Caki2 (cell line): ENCODE measurements at regions not wholly inside any gene's neighbourhood (a gene's known extent, or its start where the extent isn't known, plus 50 kb on each side); places are given as distances from the start of the nearest gene placed in this dataset.

Experiments used
- DNase-seq: peaks from one replicate; pipeline ENCODE4 v3.0.0-alpha.2; 2015; ENCODE audit warnings: low read depth
- in situ Hi-C: cut with HindIII; loops from 2 replicates; pipeline ENCODE4 v1.10.0; 2016; ENCODE audit warnings: low sequenced_read_pairs, low pct_unique_long_range_greater_than_20kb, mixed read lengths

GRCh38 chr9:16120231-16120641 is 567.4 kb downstream of the CCDC171 start:
- DNase-seq, result peak; percentile 95

DNA sequence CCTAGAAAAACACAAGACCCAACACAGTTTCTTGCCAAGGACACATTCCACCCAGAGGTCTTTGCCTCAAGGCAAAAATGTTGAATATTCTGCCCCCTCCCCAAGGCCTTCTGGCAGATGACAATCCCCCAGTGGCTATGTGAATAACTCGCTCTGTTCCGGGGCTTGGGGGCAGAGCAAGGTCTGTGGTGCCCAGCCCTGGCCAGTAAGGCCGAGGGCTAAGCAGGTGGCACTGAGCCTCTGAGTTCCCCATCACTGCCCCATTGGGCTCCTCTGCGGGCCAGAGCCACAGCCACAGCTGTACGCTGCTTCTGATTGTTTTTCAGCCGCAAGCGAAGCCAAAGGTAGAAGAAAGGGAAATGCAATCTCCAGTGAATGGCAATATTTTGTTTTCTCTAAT is 567.9 kb downstream of the CCDC171 start:
- DNase-seq, result no peak
- in situ Hi-C loops, result no loop called here

More at GRCh38 chr9:16120231-16120641, 567.4 kb downstream of the CCDC171 start:
- in situ Hi-C loops, result no loop called here

GRCh38 chr9:16121168-16121567 is 568.3 kb downstream of the CCDC171 start:
- in situ Hi-C loops, result no loop called here
- no peak for DNase-seq

DNA sequence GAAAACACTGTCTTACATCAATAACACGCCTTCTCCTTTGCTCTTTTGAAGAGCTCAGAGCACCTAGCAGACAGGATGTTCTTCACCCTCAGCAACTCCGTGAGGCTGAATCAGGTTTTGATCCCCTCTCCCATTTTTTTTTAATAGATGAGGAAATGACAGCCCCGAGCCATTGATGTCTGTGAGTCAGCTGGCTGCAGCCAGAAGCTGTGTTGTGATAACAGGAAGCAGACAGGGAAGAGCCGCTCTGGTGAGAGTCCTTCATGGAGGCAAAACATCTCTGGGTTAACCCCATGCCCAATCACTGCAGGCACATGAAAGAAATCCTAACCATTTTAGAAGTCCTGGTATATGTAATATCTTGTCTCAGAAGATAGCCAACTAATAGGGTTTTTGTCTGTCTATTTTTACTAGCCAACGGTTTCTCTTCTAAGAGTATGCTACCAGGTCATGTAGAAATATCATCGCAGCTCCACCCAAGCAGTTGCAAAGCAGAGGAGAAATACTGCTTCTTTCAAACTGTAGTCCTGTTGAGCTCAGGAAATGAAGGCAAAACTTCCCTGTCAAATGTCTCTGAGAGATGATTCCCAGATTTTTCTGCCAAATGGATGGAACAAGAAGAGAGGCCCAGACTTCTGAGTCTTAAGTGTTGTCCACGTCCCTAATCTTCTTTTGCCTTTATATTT is 568.9 kb downstream of the CCDC171 start:
- in situ Hi-C loops, result no loop called here
- DNase-seq, result no peak

DNA sequence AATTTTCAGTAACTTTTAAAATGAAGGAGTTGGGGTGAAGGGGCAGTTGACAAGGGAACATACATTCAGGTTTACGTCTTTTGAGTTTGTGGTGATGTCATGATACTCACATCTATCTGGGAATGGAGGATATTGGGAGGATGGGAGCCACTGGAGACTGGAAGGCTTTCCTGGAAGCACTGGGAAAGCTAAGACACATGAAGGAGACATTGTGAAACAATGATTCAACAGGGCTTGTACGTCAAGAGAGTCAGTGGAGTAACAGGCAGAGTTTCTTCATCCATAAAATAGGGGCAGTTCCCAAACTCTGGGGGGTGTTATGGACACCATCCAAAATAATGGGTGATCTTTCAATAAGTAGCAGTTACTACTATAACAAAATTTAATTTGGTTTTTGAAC is 572.8 kb downstream of the CCDC171 start:
- no peak for DNase-seq
- in situ Hi-C loops, result no loop called here

GRCh38 chr9:16126042-16126441 is 573.2 kb downstream of the CCDC171 start:
- in situ Hi-C loops, result no loop called here
- peak; percentile 23 for DNase-seq

DNA sequence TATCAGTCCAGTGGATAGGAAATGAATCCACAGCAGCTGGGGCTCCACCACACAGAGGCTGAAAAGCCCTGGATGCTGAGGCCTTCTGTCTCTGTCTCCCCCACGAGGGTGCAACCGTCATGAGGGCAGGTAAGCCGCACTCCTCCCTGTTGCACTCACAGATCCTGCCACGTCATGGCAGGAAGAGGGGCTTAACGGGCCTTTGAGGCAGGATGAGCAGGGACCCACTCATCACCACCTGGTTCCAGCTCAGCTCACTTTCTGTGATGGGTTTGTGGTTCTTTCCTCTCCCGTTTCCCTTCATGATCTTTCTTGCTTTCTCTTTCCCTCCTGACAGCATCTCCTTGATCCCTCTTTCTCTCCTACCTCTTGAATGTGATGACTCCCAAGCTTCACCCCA is 575.2 kb downstream of the CCDC171 start:
- in situ Hi-C loops, result no loop called here
- no peak for DNase-seq

- in situ Hi-C loops, result no loop called here
- no peak for DNase-seq
Observed at GRCh38 chr9:16131264-16131663, 578.4 kb downstream of the CCDC171 start.

DNA sequence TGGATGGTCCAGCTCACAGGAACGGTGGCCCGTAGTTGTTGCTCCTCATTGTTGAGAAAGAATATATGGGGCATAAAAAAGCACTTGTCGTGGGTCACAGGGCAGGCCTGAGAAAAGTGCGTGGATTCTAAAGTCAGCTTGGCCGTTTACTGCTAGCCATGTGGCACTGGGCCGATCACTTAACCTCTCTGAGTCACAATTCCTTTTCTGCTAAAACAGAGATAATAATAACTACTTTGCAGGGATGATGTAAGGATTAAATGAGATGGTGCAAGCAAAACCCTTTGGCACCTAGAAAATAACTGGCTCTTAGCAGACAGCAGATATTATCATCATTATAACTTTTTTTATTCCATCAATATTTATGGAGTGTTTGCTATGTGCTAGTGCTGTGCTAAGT is 579.7 kb downstream of the CCDC171 start:
- in situ Hi-C loops, result no loop called here

DNA sequence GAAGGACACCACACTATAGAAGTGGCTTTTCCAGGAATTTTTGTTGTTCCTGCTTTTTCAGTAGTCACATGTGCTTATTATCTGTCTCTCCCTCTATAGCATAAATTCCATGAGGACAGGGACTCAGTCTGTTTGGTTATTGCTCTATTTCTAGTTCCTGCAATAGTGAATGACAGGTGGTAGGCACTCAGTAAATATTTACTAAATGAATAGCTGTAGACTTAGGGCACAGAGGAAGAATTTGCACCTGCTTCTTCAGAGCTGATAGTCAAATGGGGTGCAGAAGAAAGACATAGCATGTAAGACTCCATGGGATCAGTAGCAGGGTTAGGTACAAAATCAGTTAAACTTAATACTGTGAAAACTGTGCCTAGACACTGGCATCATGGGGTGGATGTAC is 580.2 kb downstream of the CCDC171 start:
- DNase-seq, result no peak
- in situ Hi-C loops, result no loop called here

More for the DNA sequence above, 579.7 kb downstream of the CCDC171 start:
- DNase-seq, result no peak

- DNase-seq, result peak; percentile 93
- in situ Hi-C loops, result no loop called here
Observed at GRCh38 chr9:16133556-16134227, 580.8 kb downstream of the CCDC171 start.

DNA sequence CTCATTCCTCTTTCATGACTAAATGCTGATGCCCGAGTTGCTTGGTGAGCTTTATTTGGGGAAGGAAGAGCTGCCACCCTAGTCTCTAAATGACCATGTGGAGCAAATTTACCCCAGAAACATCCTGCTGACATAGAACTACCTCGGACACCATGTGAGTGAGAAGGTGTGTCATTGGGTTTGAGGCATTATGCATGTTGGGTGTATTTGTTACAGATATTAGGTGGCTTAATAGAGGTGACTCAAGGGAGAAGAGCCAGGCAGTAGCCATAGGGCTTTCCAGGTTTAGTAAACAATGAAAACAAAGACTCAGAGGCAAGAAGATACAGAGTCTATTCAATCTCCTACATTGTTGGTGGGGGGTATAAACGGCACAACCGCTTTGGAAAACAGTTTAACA is 581.5 kb downstream of the CCDC171 start:
- no peak for DNase-seq
- in situ Hi-C loops, result no loop called here

DNA sequence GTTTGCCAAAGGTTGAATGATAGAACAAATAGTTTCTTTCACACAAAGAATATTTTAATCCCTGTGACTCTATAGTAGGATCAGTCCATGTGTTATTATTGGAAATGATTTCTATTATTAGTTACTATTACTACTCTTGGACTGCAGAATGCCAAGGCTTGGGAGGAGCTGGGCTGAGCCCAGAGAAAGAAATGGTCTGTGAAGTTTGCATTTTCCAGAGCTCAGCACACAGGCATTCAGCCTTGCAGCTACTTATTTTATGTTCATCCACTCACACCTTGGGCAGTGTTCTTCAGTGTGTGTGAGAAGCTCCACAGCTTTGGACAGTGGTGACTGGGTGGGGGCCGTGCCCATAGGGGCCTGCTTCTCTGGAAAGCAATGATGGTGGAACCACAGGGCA is 583.1 kb downstream of the CCDC171 start:
- in situ Hi-C loops, result no loop called here
- DNase-seq, result no peak

- DNase-seq, result no peak
Observed at GRCh38 chr9:16136451-16136850, 583.6 kb downstream of the CCDC171 start.

GRCh38 chr9:16136961-16137360 is 584.1 kb downstream of the CCDC171 start:
- no peak for DNase-seq
- in situ Hi-C loops, result no loop called here

More at GRCh38 chr9:16136451-16136850, 583.6 kb downstream of the CCDC171 start:
- in situ Hi-C loops, result no loop called here

- DNase-seq, result no peak
- in situ Hi-C loops, result no loop called here
Observed at GRCh38 chr9:16138561-16139491, 586.0 kb downstream of the CCDC171 start.

DNA sequence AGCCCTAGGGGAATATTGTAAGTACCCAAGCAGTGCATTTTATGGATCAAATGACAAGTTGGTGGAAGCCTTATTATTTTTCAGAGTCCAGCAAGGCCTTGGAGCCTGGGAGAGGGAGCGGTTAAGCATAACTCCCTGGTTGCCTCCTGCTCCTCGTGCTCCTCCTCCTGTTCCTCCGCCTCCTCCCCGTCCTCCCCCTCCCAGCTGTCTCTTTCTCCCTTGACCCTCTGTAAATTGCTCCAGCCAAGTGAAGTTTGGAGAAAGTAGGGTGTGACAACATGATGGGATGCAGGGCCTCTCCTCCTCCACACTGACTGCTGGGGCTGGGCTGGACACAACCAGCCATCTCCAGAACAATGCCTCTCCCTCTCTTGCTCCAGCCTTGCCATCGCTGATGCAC is 586.9 kb downstream of the CCDC171 start:
- no peak for DNase-seq
- in situ Hi-C loops, result no loop called here

DNA sequence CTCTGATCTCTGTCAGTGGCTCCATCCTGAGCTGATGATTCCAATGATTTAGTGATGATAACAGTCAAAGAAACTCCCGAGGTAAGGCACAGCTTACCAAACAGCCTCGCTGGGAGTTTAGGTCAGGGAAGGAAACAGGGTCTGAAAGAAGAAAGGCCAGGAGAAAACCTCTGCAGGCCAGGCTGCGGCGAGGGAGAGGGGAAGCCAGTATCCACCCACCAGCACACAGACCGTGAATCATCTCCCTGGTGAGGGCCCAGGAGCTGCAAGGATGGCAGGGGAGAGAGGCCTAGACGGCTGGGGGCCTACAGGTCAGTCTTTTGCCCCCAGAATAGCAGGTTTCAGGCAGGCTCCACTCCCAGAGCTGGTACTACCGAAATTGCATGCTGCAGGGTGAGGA is 590.5 kb downstream of the CCDC171 start:
- in situ Hi-C loops, result no loop called here
- no peak for DNase-seq
